H9 (cell line): ENCODE measurements at regions not wholly inside any gene's neighbourhood (a gene's known extent, or its start where the extent isn't known, plus 50 kb on each side); places are given as distances from the start of the nearest gene placed in this dataset.

Experiments
- DNase-seq: peaks from one replicate; pipeline ENCODE4 v3.0.0-alpha.2; 2017
- H2AFZ ChIP-seq: one replicate; pipeline ENCODE4 v1.6.1; 2013; ENCODE audit warnings: mild to moderate bottlenecking, low read length, control low read depth, moderate library complexity
- H2AK5ac ChIP-seq: 2 replicates; pipeline ENCODE4 v1.6.1; 2013; ENCODE audit warnings: low read length, control low read depth, mixed read lengths; ENCODE audit not compliant: insufficient read length
- H2BK120ac ChIP-seq: one replicate; pipeline ENCODE4 v1.6.1; 2013; ENCODE audit warnings: low read depth, mild to moderate bottlenecking, low read length, control low read depth, inconsistent platforms; ENCODE audit not compliant: poor library complexity, severe bottlenecking
- H2BK12ac ChIP-seq: 2 replicates; pipeline ENCODE4 v1.6.1; 2013; ENCODE audit warnings: low read length, control low read depth, mixed read lengths, low read depth; ENCODE audit not compliant: insufficient read length
- H2BK15ac ChIP-seq: 2 replicates; pipeline ENCODE4 v1.6.1; 2013; ENCODE audit warnings: low read depth, low read length, control low read depth
- H2BK20ac ChIP-seq: one replicate; pipeline ENCODE4 v1.6.1; 2013; ENCODE audit warnings: low read depth, mild to moderate bottlenecking, low read length, control low read depth, inconsistent platforms; ENCODE audit not compliant: poor library complexity, severe bottlenecking
- H2BK5ac ChIP-seq: 2 replicates; pipeline ENCODE4 v1.6.1; 2013; ENCODE audit warnings: low read length, control low read depth, mixed read lengths; ENCODE audit not compliant: insufficient read length
- H3K14ac ChIP-seq: 2 replicates; pipeline ENCODE4 v1.6.1; 2013; ENCODE audit warnings: low read length, control low read depth; ENCODE audit not compliant: insufficient read depth
- H3K18ac ChIP-seq: 2 replicates; pipeline ENCODE4 v1.6.1; 2013; ENCODE audit warnings: low read depth, mild to moderate bottlenecking, mixed read lengths, low read length, control low read depth; ENCODE audit not compliant: insufficient read length
- H3K23ac ChIP-seq: 2 replicates; pipeline ENCODE4 v1.6.1; 2013; ENCODE audit warnings: low read length, control low read depth, mixed read lengths, low read depth; ENCODE audit not compliant: insufficient read length
- H3K23me2 ChIP-seq: 2 replicates; pipeline ENCODE4 v1.6.1; 2013; ENCODE audit warnings: low read depth, mild to moderate bottlenecking, mixed read lengths, low read length, control low read depth; ENCODE audit not compliant: insufficient read length, poor library complexity, severe bottlenecking
- H3K27ac ChIP-seq: 2 replicates; pipeline ENCODE4 v1.5.1; 2013; ENCODE audit warnings: low read length, control low read depth, mixed read lengths, low read depth; ENCODE audit not compliant: insufficient read length
- H3K27me3 ChIP-seq: 2 replicates; pipeline ENCODE4 v1.6.1; 2013; ENCODE audit warnings: low read length, control low read depth, inconsistent platforms; ENCODE audit not compliant: insufficient read depth
- H3K4ac ChIP-seq: 2 replicates; pipeline ENCODE4 v1.6.1; 2013; ENCODE audit warnings: low read depth, mild to moderate bottlenecking, control low read depth, inconsistent platforms, low read length, moderate library complexity
- H3K4me1 ChIP-seq: 2 replicates; pipeline ENCODE4 v1.6.1; 2013; ENCODE audit warnings: low read length, control low read depth, inconsistent platforms; ENCODE audit not compliant: insufficient read depth
- H3K4me2 ChIP-seq: 2 replicates; pipeline ENCODE4 v1.6.1; 2013; ENCODE audit warnings: low read length, control low read depth, mixed read lengths; ENCODE audit not compliant: insufficient read length, insufficient read depth
- H3K56ac ChIP-seq: 2 replicates; pipeline ENCODE4 v1.6.1; 2013; ENCODE audit warnings: low read depth, mild to moderate bottlenecking, mixed read lengths, low read length, control low read depth; ENCODE audit not compliant: insufficient read length
- H3K79me1 ChIP-seq: 2 replicates; pipeline ENCODE4 v1.6.1; 2013; ENCODE audit warnings: low read depth, mild to moderate bottlenecking, moderate library complexity, low read length, control low read depth, inconsistent platforms; ENCODE audit not compliant: insufficient read depth, poor library complexity, severe bottlenecking
- H3K79me2 ChIP-seq: 2 replicates; pipeline ENCODE4 v1.6.1; 2013; ENCODE audit warnings: low read length, control low read depth, inconsistent platforms; ENCODE audit not compliant: insufficient read depth
- H3K9ac ChIP-seq: 2 replicates; pipeline ENCODE4 v1.6.1; 2013; ENCODE audit warnings: low read length, control low read depth, mixed read lengths; ENCODE audit not compliant: insufficient read length; ENCODE audit errors: extremely low read depth
- H3K9me3 ChIP-seq: one replicate; pipeline ENCODE4 v1.6.1; 2013; ENCODE audit warnings: low read depth, low read length, inconsistent platforms; ENCODE audit not compliant: control insufficient read depth
- H3T11ph ChIP-seq: one replicate; pipeline ENCODE4 v1.6.1; 2013; ENCODE audit warnings: mild to moderate bottlenecking, low read length, control low read depth, inconsistent platforms
- H4K20me1 ChIP-seq: one replicate; pipeline ENCODE4 v1.6.1; 2013; ENCODE audit not compliant: control insufficient read depth, insufficient read length, insufficient read depth
- H4K5ac ChIP-seq: 2 replicates; pipeline ENCODE4 v1.6.1; 2013; ENCODE audit warnings: low read depth, mild to moderate bottlenecking, mixed read lengths, low read length, control low read depth; ENCODE audit not compliant: insufficient read length
- H4K8ac ChIP-seq: replicated peaks from 2 replicates; pipeline ENCODE4 v1.6.1; 2013; ENCODE audit warnings: low read length, control low read depth, mixed read lengths, low read depth; ENCODE audit not compliant: insufficient read length
- H4K91ac ChIP-seq: 2 replicates; pipeline ENCODE4 v1.6.1; 2013; ENCODE audit warnings: low read depth, mild to moderate bottlenecking, moderate library complexity, mixed read lengths, low read length, control low read depth; ENCODE audit not compliant: insufficient read length
- H3K27ac Mint-ChIP-seq, 3 experiments: 2 replicates in 2 of 3; 3 replicates in 1 of 3; pipeline ENCODE4 v1.8.0; 2020 to 2021; ENCODE audit warnings: mixed read lengths in 3 of 3, mild to moderate bottlenecking in 1 of 3, moderate library complexity in 1 of 3
- H3K27me3 Mint-ChIP-seq: 2 replicates; pipeline ENCODE4 v1.8.0; 2021; ENCODE audit warnings: low read depth, mild to moderate bottlenecking, moderate library complexity, mixed read lengths
- H3K36me3 Mint-ChIP-seq, 3 experiments: 2 replicates in 2 of 3; 3 replicates in 1 of 3; pipeline ENCODE4 v1.8.0; 2020 to 2021; ENCODE audit warnings: low read depth in 3 of 3, mixed read lengths in 3 of 3; ENCODE audit not compliant: insufficient read depth in 1 of 3
- H3K4me1 Mint-ChIP-seq, 2 experiments: 2 replicates each; pipeline ENCODE4 v1.8.0; 2020; ENCODE audit warnings: mixed read lengths in 2 of 2
- H3K4me3 Mint-ChIP-seq, 2 experiments: 2 replicates in 1 of 2; 3 replicates in 1 of 2; pipeline ENCODE4 v1.8.0; 2020 to 2021; ENCODE audit warnings: mild to moderate bottlenecking in 2 of 2, mixed read lengths in 2 of 2, moderate library complexity in 1 of 2
- H3K9me3 Mint-ChIP-seq, 2 experiments: 2 replicates in 1 of 2; 3 replicates in 1 of 2; pipeline ENCODE4 v1.8.0; 2020; ENCODE audit warnings: mild to moderate bottlenecking in 2 of 2, mixed read lengths in 2 of 2, moderate library complexity in 1 of 2
- CTCF ChIP-seq: fragments of 200-600 bp; sonication (generic); conservative IDR thresholded peaks from 3 replicates; pipeline ENCODE4 v1.8.0; 2021; ENCODE audit warnings: antibody characterized with exemption, mild to moderate bottlenecking
- WGBS: extraction: QIAGEN DNeasy Blood & Tissue Kit; methylation state at CpG from one replicate; pipeline ENCODE4 v1.1.7; 2013; ENCODE audit warnings: missing lambda C conversion rate, low lambda C conversion rate, mixed read lengths; ENCODE audit not compliant: insufficient read length; ENCODE audit errors: extremely low coverage; 5-methylcytosine and 5-hydroxymethylcytosine counted together

- H2BK5ac ChIP-seq = no peak overlapping the region
- no peak overlapping the region for H2BK20ac ChIP-seq
- no peaks in the 10 kb centered on the region for H3K79me2 ChIP-seq
- no peak overlapping the region for H3K4ac ChIP-seq
- H3K14ac ChIP-seq = no peak overlapping the region
- H3K18ac ChIP-seq = no peak overlapping the region
- DNase-seq = no peak
- Mint-ChIP-seq H3K27ac (no peak overlapping the region), H3K4me3 (no peak overlapping the region), H3K4me1 (peaks cover 0 to 3% of the 10 kb centered on the region in 2 experiments; a peak in 3 of 4 replicates), H3K36me3 (no peaks in the 10 kb centered on the region; a peak in 1 of 7 replicates), H3K27me3 (no peaks in the 10 kb centered on the region; the same call in 1 of the 2 replicates), H3K9me3 (no peaks in the 10 kb centered on the region)
- H3K23me2 ChIP-seq = no peaks in the 10 kb centered on the region
- no peak overlapping the region for H2BK120ac ChIP-seq
- no CpG with 5 or more reads among the region's 3 CpGs for WGBS
- no peak overlapping the region for H3K23ac ChIP-seq
- no peak overlapping the region for H2AK5ac ChIP-seq
- no peak overlapping the region for H3K56ac ChIP-seq
- no peak overlapping the region for H3T11ph ChIP-seq
- H3K27ac ChIP-seq = no peak overlapping the region
- H4K91ac ChIP-seq = no peak overlapping the region
- H4K8ac ChIP-seq = no peak overlapping the region
- H2BK15ac ChIP-seq = no peak overlapping the region
- H2BK12ac ChIP-seq = no peak overlapping the region
- TF ChIP-seq CTCF = no peak
- H3K9me3 ChIP-seq = no peaks in the 10 kb centered on the region
- no peak overlapping the region for H2AFZ ChIP-seq
- peaks cover 2% of the 10 kb centered on the region; the same call in 1 of the 2 replicates for H3K4me1 ChIP-seq
- H3K4me2 ChIP-seq = no peak overlapping the region
- H3K9ac ChIP-seq = no peak overlapping the region
- no peaks in the 10 kb centered on the region for H4K20me1 ChIP-seq
- H4K5ac ChIP-seq = no peak overlapping the region
- no peaks in the 10 kb centered on the region for H3K27me3 ChIP-seq
- no peaks in the 10 kb centered on the region for H3K79me1 ChIP-seq
These were observed 202.6 kb downstream of the PIK3R1 start for GRCh38 chr5:68418201-68418600.
